ENCODE measurements at regions not wholly inside any gene's neighbourhood (a gene's known extent, or its start where the extent isn't known, plus 50 kb on each side); places are given as distances from the start of the nearest gene placed in this dataset.
"Not testable (repeated sequence)": the region's sequence is repeated elsewhere in the genome, so short reads cannot be mapped to it uniquely, and the experiment has no call there.

DNA sequence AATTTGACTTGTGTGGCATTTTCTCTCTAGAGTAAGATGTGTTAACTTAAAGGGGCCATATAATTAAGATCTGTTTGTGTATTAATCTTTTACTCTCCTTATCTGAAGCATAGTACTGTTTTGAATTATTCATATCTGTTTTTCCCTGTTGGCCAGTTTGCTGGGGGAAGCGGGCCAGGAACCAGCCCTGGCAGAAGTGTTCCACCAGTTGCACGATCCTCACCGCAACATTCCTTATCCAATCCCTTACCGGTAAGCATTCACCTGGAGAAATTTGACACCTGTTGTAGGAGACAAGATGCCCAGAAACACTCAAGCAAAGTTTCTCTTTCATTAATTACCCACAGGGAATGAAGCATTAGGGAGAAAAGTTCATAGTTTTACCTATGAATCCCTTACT is 92.2 kb upstream of the GARIN1A start:
- TF ChIP-seq, protein P1, sequence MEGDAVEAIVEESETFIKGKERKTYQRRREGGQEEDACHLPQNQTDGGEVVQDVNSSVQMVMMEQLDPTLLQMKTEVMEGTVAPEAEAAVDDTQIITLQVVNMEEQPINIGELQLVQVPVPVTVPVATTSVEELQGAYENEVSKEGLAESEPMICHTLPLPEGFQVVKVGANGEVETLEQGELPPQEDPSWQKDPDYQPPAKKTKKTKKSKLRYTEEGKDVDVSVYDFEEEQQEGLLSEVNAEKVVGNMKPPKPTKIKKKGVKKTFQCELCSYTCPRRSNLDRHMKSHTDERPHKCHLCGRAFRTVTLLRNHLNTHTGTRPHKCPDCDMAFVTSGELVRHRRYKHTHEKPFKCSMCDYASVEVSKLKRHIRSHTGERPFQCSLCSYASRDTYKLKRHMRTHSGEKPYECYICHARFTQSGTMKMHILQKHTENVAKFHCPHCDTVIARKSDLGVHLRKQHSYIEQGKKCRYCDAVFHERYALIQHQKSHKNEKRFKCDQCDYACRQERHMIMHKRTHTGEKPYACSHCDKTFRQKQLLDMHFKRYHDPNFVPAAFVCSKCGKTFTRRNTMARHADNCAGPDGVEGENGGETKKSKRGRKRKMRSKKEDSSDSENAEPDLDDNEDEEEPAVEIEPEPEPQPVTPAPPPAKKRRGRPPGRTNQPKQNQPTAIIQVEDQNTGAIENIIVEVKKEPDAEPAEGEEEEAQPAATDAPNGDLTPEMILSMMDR (IDR thresholded peaks at IDR 0.05; ENCODE audit: extremely low read depth in 1 of 2, insufficient read depth in 1 of 2, low read depth in 1 of 2, low read length in 2 of 2): not testable (repeated sequence)
- not testable (repeated sequence) for TF ChIP-seq POLR2A (IDR thresholded peaks at IDR 0.05; ENCODE audit: low read depth, low read length); POLR2AphosphoS5 (IDR thresholded peaks at IDR 0.05; ENCODE audit: insufficient read depth, low read depth, low read length); EZH2 (IDR thresholded peaks at IDR 0.05; ENCODE audit: borderline replicate concordance, low read depth, low read length, severe bottlenecking); FOS (IDR thresholded peaks at IDR 0.05; ENCODE audit: borderline replicate concordance, insufficient read depth, low read length)
